WTC11 (cell line): ENCODE measurements at regions not wholly inside any gene's neighbourhood (a gene's known extent, or its start where the extent isn't known, plus 50 kb on each side); places are given as distances from the start of the nearest gene placed in this dataset.

Source experiments
- ATAC-seq: fragments of 200-7000 bp; cut with Tn5 transposase; 2 replicates; pipeline ENCODE4 v1.10.0; 2021; ENCODE audit warnings: mild to moderate bottlenecking, moderate library complexity
- CTCF ChIA-PET: fragments of 300-600 bp; sonication (Branson Sonifier 250); formaldehyde crosslinking; loops from one replicate; lab custom pipeline; 2021; ENCODE audit warnings: antibody characterized with exemption; lab: Charles Lee
- POLR2A ChIA-PET: fragments of 350-600 bp; sonication (Branson Sonifier 250); formaldehyde crosslinking; loops from one replicate; lab custom pipeline; 2021; ENCODE audit warnings: antibody characterized with exemption; lab: Charles Lee
- DNase-seq: peaks from one replicate; pipeline ENCODE4 v3.0.0; 2021; ENCODE audit warnings: low spot score
- H3K27ac Mint-ChIP-seq: 2 replicates; pipeline ENCODE4 v1.8.0; 2021; ENCODE audit warnings: mixed read lengths
- H3K27me3 Mint-ChIP-seq: 2 replicates; pipeline ENCODE4 v1.8.0; 2021; ENCODE audit warnings: low read depth, mild to moderate bottlenecking, moderate library complexity, mixed read lengths
- H3K36me3 Mint-ChIP-seq: 2 replicates; pipeline ENCODE4 v1.8.0; 2021; ENCODE audit warnings: mixed read lengths
- H3K4me1 Mint-ChIP-seq: 2 replicates; pipeline ENCODE4 v1.8.0; 2022; ENCODE audit warnings: mixed read lengths
- H3K4me3 Mint-ChIP-seq: 2 replicates; pipeline ENCODE4 v1.8.0; 2021; ENCODE audit warnings: mild to moderate bottlenecking, moderate library complexity, mixed read lengths
- H3K9me3 Mint-ChIP-seq: 2 replicates; pipeline ENCODE4 v1.8.0; 2021; ENCODE audit warnings: mixed read lengths
- AR ChIP-seq: fragments of 250-450 bp; sonication (Bioruptor Pico); IDR thresholded peaks from 2 replicates; pipeline ENCODE4 v1.9.0; 2021; ENCODE audit warnings: mild to moderate bottlenecking
- ARID4B ChIP-seq: sonication (generic); formaldehyde crosslinking; IDR thresholded peaks from 2 replicates; pipeline ENCODE4 v1.8.0; 2023; ENCODE audit warnings: missing genetic modification reagents, mild to moderate bottlenecking, borderline replicate concordance
- GRHL2 ChIP-seq: fragments of 250-450 bp; sonication (Bioruptor Pico); IDR thresholded peaks from 2 replicates; pipeline ENCODE4 v1.8.0; 2022; ENCODE audit warnings: mild to moderate bottlenecking, moderate library complexity; ENCODE audit not compliant: insufficient replicate concordance, severe bottlenecking
- HMGA2 ChIP-seq: fragments of 250-450 bp; sonication (Bioruptor Pico); IDR thresholded peaks from 2 replicates; pipeline ENCODE4 v1.4.0; 2021; ENCODE audit warnings: mild to moderate bottlenecking, moderate library complexity
- HMGXB4 ChIP-seq: sonication (generic); formaldehyde crosslinking; IDR thresholded peaks from 2 replicates; pipeline ENCODE4 v1.8.1; 2023; ENCODE audit warnings: mild to moderate bottlenecking, moderate library complexity, missing genetic modification reagents
- MXD4 ChIP-seq: fragments of 250-450 bp; sonication (Bioruptor Pico); IDR thresholded peaks from 2 replicates; pipeline ENCODE4 v1.8.0; 2021; ENCODE audit warnings: mild to moderate bottlenecking, moderate library complexity, borderline replicate concordance
- NFYB ChIP-seq: sonication (generic); formaldehyde crosslinking; conservative IDR thresholded peaks from 2 replicates; pipeline ENCODE4 v1.8.0; 2022; ENCODE audit warnings: low read depth, missing genetic modification reagents
- OVOL2 ChIP-seq: fragments of 250-450 bp; sonication (Bioruptor Pico); IDR thresholded peaks from 2 replicates; pipeline ENCODE4 v1.9.0; 2021; ENCODE audit warnings: mild to moderate bottlenecking, borderline replicate concordance
- SP1 ChIP-seq: sonication (generic); formaldehyde crosslinking; conservative IDR thresholded peaks from 2 replicates; pipeline ENCODE4 v1.8.1; 2022; ENCODE audit warnings: missing genetic modification reagents
- TEAD1 ChIP-seq: sonication (generic); formaldehyde crosslinking; IDR thresholded peaks from 2 replicates; pipeline ENCODE4 v1.8.0; 2022; ENCODE audit warnings: mild to moderate bottlenecking, missing genetic modification reagents
- TP53 ChIP-seq: sonication (generic); formaldehyde crosslinking; IDR thresholded peaks from 2 replicates; pipeline ENCODE4 v1.8.1; 2023; ENCODE audit warnings: mild to moderate bottlenecking, missing genetic modification reagents
- USF1 ChIP-seq: sonication (generic); formaldehyde crosslinking; IDR thresholded peaks from 2 replicates; pipeline ENCODE4 v1.8.0; 2022; ENCODE audit warnings: mild to moderate bottlenecking, missing genetic modification reagents
- ZBTB43 ChIP-seq: sonication (generic); formaldehyde crosslinking; IDR thresholded peaks from 2 replicates; pipeline ENCODE4 v1.8.1; 2023; ENCODE audit warnings: mild to moderate bottlenecking, missing genetic modification reagents
- ZNF416 ChIP-seq: fragments of 250-450 bp; sonication (Bioruptor Pico); IDR thresholded peaks from 2 replicates; pipeline ENCODE4 v1.9.0; 2021; ENCODE audit warnings: mild to moderate bottlenecking, inconsistent platforms
- ZNF423 ChIP-seq: fragments of 250-450 bp; sonication (Bioruptor Pico); IDR thresholded peaks from 2 replicates; pipeline ENCODE4 v2.1.2; 2022; ENCODE audit warnings: mild to moderate bottlenecking, moderate library complexity

- H3K27me3 Mint-ChIP-seq: no peaks in the 10 kb centered on the region
- peaks cover 4% of the 10 kb centered on the region for H3K9me3 Mint-ChIP-seq
- ATAC-seq (no peak), DNase-seq (no peak)
- TF ChIP-seq ARID4B (CRISPR knock-in tag) (no peak), TEAD1 (CRISPR knock-in tag) (no peak), USF1 (no peak), TP53 (no peak)
- no peak overlapping the region for H3K4me3 Mint-ChIP-seq
- ChIA-PET POLR2A (no interaction called here), CTCF (no interaction called here)
- H3K36me3 Mint-ChIP-seq: 0 out of 2 replicates have a peak, but pooled peaks cover 3% of the 10 kb centered on the region
- H3K27ac Mint-ChIP-seq: no peak overlapping the region
- H3K4me1 Mint-ChIP-seq: 0 out of 2 replicates have a peak, but pooled peaks cover 2% of the 10 kb centered on the region
These were observed 333.1 kb downstream of the RND3 start for GRCh38 chr2:150154308-150154797.

- Mint-ChIP-seq H3K27ac (no peak overlapping the region), H3K4me1 (no peaks in the 10 kb centered on the region), H3K36me3 (0 out of 2 replicates have a peak, but pooled peaks cover 3% of the 10 kb centered on the region), H3K9me3 (peaks cover 4% of the 10 kb centered on the region), H3K4me3 (no peak overlapping the region), H3K27me3 (no peaks in the 10 kb centered on the region)
- TF ChIP-seq MXD4 (CRISPR knock-in tag) (no peak), ZNF423 (CRISPR knock-in tag) (no peak), ZNF416 (no peak), NFYB (no peak)
- ATAC-seq (no peak), DNase-seq (no peak)
- ChIA-PET CTCF (no interaction called here), POLR2A (no interaction called here)
These were observed 333.7 kb downstream of the RND3 start for GRCh38 chr2:150153646-150154307.

- ATAC-seq: no peak
- CTCF ChIA-PET: no interaction called here
These were observed 335.2 kb downstream of the RND3 start for GRCh38 chr2:150152230-150152629.

GRCh38 chr2:150150144-150150543 lies 337.3 kb downstream of the RND3 start:
- ChIA-PET CTCF (no interaction called here), POLR2A (no interaction called here)
- DNase-seq: no peak
- TF ChIP-seq ZBTB43 (CRISPR knock-in tag) (no peak), HMGA2 (no peak), SP1 (CRISPR knock-in tag) (no peak), GRHL2 (CRISPR knock-in tag) (no peak), OVOL2 (CRISPR knock-in tag) (no peak), AR (CRISPR knock-in tag) (no peak)

More at GRCh38 chr2:150152230-150152629, 335.2 kb downstream of the RND3 start:
- Mint-ChIP-seq H3K9me3 (peaks cover 12% of the 10 kb centered on the region), H3K4me1 (no peaks in the 10 kb centered on the region), H3K36me3 (peaks cover 11% of the 10 kb centered on the region), H3K27me3 (no peaks in the 10 kb centered on the region; the same call in 1 of the 2 replicates), H3K4me3 (no peak overlapping the region), H3K27ac (no peak overlapping the region)
- TF ChIP-seq HMGXB4 (CRISPR knock-in tag): no peak
- no peak for DNase-seq
- POLR2A ChIA-PET: no interaction called here

More at GRCh38 chr2:150150144-150150543, 337.3 kb downstream of the RND3 start:
- Mint-ChIP-seq H3K4me1 (no peaks in the 10 kb centered on the region), H3K27ac (no peak overlapping the region), H3K36me3 (peaks cover 28% of the 10 kb centered on the region), H3K27me3 (no peaks in the 10 kb centered on the region; the same call in 1 of the 2 replicates), H3K4me3 (no peak overlapping the region), H3K9me3 (peaks cover 33% of the 10 kb centered on the region)
- no peak for ATAC-seq
